ENCODE measurements at regions not wholly inside any gene's neighbourhood (a gene's known extent, or its start where the extent isn't known, plus 50 kb on each side); places are given as distances from the start of the nearest gene placed in this dataset.

DNA sequence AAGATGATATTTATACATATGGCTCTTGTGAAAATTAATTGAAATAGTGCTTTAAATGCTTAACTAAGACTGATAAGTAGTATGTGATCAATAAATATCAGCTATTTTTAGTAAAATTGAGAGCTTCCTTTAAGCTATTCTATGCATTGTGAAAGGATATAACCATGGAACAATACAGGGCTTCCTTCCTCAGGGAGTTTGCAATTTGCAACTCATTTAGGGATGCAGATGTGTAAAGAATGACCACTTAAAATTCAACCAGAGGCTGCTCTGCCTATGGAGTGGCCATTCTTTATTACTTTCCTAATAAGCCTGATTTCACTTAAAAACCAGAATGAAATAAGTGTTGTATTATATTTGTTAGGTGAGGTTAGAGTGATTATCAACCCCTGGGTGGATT lies 103.2 kb upstream of the PRICKLE1 start:
- no peak overlapping the region for H3K4me3 ChIP-seq (ENCODE audit: control insufficient read depth, low read depth, low read length)
- TF ChIP-seq, protein P1, sequence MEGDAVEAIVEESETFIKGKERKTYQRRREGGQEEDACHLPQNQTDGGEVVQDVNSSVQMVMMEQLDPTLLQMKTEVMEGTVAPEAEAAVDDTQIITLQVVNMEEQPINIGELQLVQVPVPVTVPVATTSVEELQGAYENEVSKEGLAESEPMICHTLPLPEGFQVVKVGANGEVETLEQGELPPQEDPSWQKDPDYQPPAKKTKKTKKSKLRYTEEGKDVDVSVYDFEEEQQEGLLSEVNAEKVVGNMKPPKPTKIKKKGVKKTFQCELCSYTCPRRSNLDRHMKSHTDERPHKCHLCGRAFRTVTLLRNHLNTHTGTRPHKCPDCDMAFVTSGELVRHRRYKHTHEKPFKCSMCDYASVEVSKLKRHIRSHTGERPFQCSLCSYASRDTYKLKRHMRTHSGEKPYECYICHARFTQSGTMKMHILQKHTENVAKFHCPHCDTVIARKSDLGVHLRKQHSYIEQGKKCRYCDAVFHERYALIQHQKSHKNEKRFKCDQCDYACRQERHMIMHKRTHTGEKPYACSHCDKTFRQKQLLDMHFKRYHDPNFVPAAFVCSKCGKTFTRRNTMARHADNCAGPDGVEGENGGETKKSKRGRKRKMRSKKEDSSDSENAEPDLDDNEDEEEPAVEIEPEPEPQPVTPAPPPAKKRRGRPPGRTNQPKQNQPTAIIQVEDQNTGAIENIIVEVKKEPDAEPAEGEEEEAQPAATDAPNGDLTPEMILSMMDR (IDR thresholded peaks at IDR 0.05; ENCODE audit: control insufficient read depth, insufficient read depth, low read depth, low read length, missing control alignments), result no peak
- DNase-seq (ENCODE audit: low read depth), result no peak

- TF ChIP-seq, protein P1 (IDR thresholded peaks at IDR 0.05; ENCODE audit: control insufficient read depth, insufficient read depth, low read depth, low read length, missing control alignments), result no peak
- no peak overlapping the region for H3K4me3 ChIP-seq (ENCODE audit: control insufficient read depth, low read depth, low read length)
- no peak for DNase-seq (ENCODE audit: low read depth)
Observed at GRCh38 chr12:42691991-42692557, 102.5 kb upstream of the PRICKLE1 start.

GRCh38 chr12:42690264-42690663 lies 100.7 kb upstream of the PRICKLE1 start:
- no peak overlapping the region for H3K4me3 ChIP-seq (ENCODE audit: control insufficient read depth, low read depth, low read length)
- DNase-seq (ENCODE audit: low read depth), result no peak
- TF ChIP-seq, protein P1 (IDR thresholded peaks at IDR 0.05; ENCODE audit: control insufficient read depth, insufficient read depth, low read depth, low read length, missing control alignments), result no peak

GRCh38 chr12:42689699-42690098 lies 100.2 kb upstream of the PRICKLE1 start:
- DNase-seq (ENCODE audit: low read depth), result no peak
- TF ChIP-seq, protein P1 (IDR thresholded peaks at IDR 0.05; ENCODE audit: control insufficient read depth, insufficient read depth, low read depth, low read length, missing control alignments), result no peak
- H3K4me3 ChIP-seq (ENCODE audit: control insufficient read depth, low read depth, low read length), result no peak overlapping the region

- TF ChIP-seq, protein P1 (IDR thresholded peaks at IDR 0.05; ENCODE audit: control insufficient read depth, insufficient read depth, low read depth, low read length, missing control alignments), result no peak
- no peak overlapping the region for H3K4me3 ChIP-seq (ENCODE audit: control insufficient read depth, low read depth, low read length)
- no peak for DNase-seq (ENCODE audit: low read depth)
Observed at GRCh38 chr12:42686514-42687172, 97.1 kb upstream of the PRICKLE1 start.

DNA sequence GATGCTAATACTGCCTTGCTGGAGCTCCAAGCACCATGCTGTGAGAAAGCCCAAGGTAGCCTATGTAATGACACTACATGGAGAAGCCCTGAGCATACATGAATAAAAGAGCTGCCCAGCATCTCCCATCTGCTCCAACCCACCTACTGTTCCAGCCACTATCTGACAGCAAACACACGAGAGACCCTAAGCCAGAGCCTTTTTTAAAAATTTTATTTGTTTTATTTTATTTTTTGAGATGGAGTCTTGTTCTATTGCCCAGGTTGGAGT lies 95.2 kb upstream of the PRICKLE1 start:
- TF ChIP-seq, protein P1 (IDR thresholded peaks at IDR 0.05; ENCODE audit: control insufficient read depth, insufficient read depth, low read depth, low read length, missing control alignments), result no peak
- H3K4me3 ChIP-seq (ENCODE audit: control insufficient read depth, low read depth, low read length), result no peak overlapping the region
- no peak for DNase-seq (ENCODE audit: low read depth)

Data from AG09309 (cell line).